ENCODE measurements at regions not wholly inside any gene's neighbourhood (a gene's known extent, or its start where the extent isn't known, plus 50 kb on each side); places are given as distances from the start of the nearest gene placed in this dataset.

DNA sequence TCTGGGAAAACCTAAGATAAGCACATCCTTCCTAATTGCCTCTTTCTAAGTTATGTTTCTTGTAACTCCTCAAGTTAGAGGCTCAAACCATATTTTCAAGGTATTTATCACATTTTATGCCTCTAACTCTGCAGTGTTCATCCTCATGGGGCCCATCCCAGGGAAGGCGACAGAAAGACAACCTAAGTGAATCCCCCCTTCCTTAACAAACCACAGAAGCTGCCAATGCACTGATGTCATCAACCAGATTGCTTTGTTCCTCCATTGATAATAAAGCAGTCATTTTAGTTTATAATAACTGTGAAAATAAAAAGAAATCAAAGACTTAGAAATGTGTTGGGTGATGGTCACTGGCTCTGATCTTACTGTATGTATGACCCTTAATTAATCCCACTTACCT lies 119.5 kb upstream of the TCF21 start:
- no peaks in the 10 kb centered on the region for H3K36me3 ChIP-seq (ENCODE audit: control insufficient read depth, low read length)
- no peaks in the 10 kb centered on the region for H3K9me2 ChIP-seq (replicated peaks; ENCODE audit: control insufficient read depth, low read length)
- H3K4me3 ChIP-seq (ENCODE audit: low read length) = no peak overlapping the region
- no peak overlapping the region for H3K4me2 ChIP-seq (ENCODE audit: low read length)
- H3K27ac ChIP-seq (ENCODE audit: low read depth, low read length) = no peak overlapping the region
- H3K27me3 ChIP-seq (ENCODE audit: control insufficient read depth, low read length) = no peaks in the 10 kb centered on the region
- TF ChIP-seq, protein P1, sequence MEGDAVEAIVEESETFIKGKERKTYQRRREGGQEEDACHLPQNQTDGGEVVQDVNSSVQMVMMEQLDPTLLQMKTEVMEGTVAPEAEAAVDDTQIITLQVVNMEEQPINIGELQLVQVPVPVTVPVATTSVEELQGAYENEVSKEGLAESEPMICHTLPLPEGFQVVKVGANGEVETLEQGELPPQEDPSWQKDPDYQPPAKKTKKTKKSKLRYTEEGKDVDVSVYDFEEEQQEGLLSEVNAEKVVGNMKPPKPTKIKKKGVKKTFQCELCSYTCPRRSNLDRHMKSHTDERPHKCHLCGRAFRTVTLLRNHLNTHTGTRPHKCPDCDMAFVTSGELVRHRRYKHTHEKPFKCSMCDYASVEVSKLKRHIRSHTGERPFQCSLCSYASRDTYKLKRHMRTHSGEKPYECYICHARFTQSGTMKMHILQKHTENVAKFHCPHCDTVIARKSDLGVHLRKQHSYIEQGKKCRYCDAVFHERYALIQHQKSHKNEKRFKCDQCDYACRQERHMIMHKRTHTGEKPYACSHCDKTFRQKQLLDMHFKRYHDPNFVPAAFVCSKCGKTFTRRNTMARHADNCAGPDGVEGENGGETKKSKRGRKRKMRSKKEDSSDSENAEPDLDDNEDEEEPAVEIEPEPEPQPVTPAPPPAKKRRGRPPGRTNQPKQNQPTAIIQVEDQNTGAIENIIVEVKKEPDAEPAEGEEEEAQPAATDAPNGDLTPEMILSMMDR (IDR thresholded peaks at IDR 0.05; ENCODE audit: low read depth, low read length, poor library complexity, severe bottlenecking) = no peak
- TF ChIP-seq EZH2phosphoT487 (IDR thresholded peaks at IDR 0.05; ENCODE audit: borderline replicate concordance, low read length) = no peak
- no peaks in the 10 kb centered on the region for H3K79me2 ChIP-seq (ENCODE audit: control insufficient read depth, low read length)
- H3K9me3 ChIP-seq (ENCODE audit: control insufficient read depth, insufficient read depth, low read length) = no peaks in the 10 kb centered on the region
- no peaks in the 10 kb centered on the region for H4K20me1 ChIP-seq (ENCODE audit: control insufficient read depth, insufficient read depth, low read depth, low read length)
- no peaks in the 10 kb centered on the region for H3K4me1 ChIP-seq (ENCODE audit: control insufficient read depth, low read length)
- no peaks in the 10 kb centered on the region for H3F3A ChIP-seq (ENCODE audit: control insufficient read depth, insufficient read depth)

DNA sequence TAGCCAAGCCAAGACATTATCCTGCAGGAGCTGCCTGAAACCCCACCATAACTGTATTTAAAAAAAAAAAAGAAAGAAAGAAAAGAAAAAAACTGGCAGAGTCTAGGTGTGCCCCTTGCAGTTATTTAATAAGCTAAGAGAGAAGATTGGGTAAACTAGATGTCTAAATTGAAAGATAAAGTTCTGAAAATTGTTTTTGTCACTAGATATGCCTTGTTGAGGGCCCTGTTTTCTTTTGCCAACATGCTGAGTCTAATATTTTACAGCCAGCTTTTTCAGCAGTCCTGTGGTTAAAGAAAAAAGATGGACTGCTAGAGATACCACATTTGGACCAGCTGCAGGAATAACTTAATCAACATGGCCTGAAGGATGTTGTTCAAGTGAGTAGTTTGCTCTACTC lies 116.3 kb upstream of the TCF21 start:
- Histone ChIP-seq H3K36me3 (ENCODE audit: control insufficient read depth, low read length) (no peaks in the 10 kb centered on the region), H3K79me2 (ENCODE audit: control insufficient read depth, low read length) (no peaks in the 10 kb centered on the region)
- TF ChIP-seq, protein P1 (IDR thresholded peaks at IDR 0.05; ENCODE audit: low read depth, low read length, poor library complexity, severe bottlenecking) = no peak
- TF ChIP-seq EZH2phosphoT487 (IDR thresholded peaks at IDR 0.05; ENCODE audit: borderline replicate concordance, low read length) = no peak

GRCh38 chr6:133773776-133774175 lies 115.1 kb upstream of the TCF21 start:
- Histone ChIP-seq H3K4me2 (ENCODE audit: low read length) (no peak overlapping the region), H3K27ac (ENCODE audit: low read depth, low read length) (no peak overlapping the region), H3K9me2 (replicated peaks; ENCODE audit: control insufficient read depth, low read length) (no peaks in the 10 kb centered on the region), H3K27me3 (ENCODE audit: control insufficient read depth, low read length) (no peaks in the 10 kb centered on the region), H3F3A (ENCODE audit: control insufficient read depth, insufficient read depth) (no peaks in the 10 kb centered on the region), H3K4me3 (ENCODE audit: low read length) (no peak overlapping the region), H3K36me3 (ENCODE audit: control insufficient read depth, low read length) (no peaks in the 10 kb centered on the region), H4K20me1 (ENCODE audit: control insufficient read depth, insufficient read depth, low read depth, low read length) (no peaks in the 10 kb centered on the region), H3K79me2 (ENCODE audit: control insufficient read depth, low read length) (no peaks in the 10 kb centered on the region), H3K9me3 (ENCODE audit: control insufficient read depth, insufficient read depth, low read length) (no peaks in the 10 kb centered on the region), H3K4me1 (ENCODE audit: control insufficient read depth, low read length) (no peaks in the 10 kb centered on the region)
- no peak for TF ChIP-seq EZH2phosphoT487 (IDR thresholded peaks at IDR 0.05; ENCODE audit: borderline replicate concordance, low read length)
- TF ChIP-seq, protein P1 (IDR thresholded peaks at IDR 0.05; ENCODE audit: low read depth, low read length, poor library complexity, severe bottlenecking) = no peak

More for the DNA sequence above, 116.3 kb upstream of the TCF21 start:
- no peaks in the 10 kb centered on the region for H4K20me1 ChIP-seq (ENCODE audit: control insufficient read depth, insufficient read depth, low read depth, low read length)
- no peaks in the 10 kb centered on the region for H3K27me3 ChIP-seq (ENCODE audit: control insufficient read depth, low read length)
- H3K4me2 ChIP-seq (ENCODE audit: low read length) = no peak overlapping the region
- no peak overlapping the region for H3K27ac ChIP-seq (ENCODE audit: low read depth, low read length)
- no peaks in the 10 kb centered on the region for H3K9me3 ChIP-seq (ENCODE audit: control insufficient read depth, insufficient read depth, low read length)
- H3F3A ChIP-seq (ENCODE audit: control insufficient read depth, insufficient read depth) = no peaks in the 10 kb centered on the region
- H3K4me3 ChIP-seq (ENCODE audit: low read length) = no peak overlapping the region
- H3K4me1 ChIP-seq (ENCODE audit: control insufficient read depth, low read length) = no peaks in the 10 kb centered on the region
- H3K9me2 ChIP-seq (replicated peaks; ENCODE audit: control insufficient read depth, low read length) = no peaks in the 10 kb centered on the region

- Histone ChIP-seq H3K9me2 (replicated peaks; ENCODE audit: control insufficient read depth, low read length) (no peaks in the 10 kb centered on the region), H3K4me2 (ENCODE audit: low read length) (no peak overlapping the region), H3K27me3 (ENCODE audit: control insufficient read depth, low read length) (no peaks in the 10 kb centered on the region), H3K27ac (ENCODE audit: low read depth, low read length) (no peak overlapping the region), H3F3A (ENCODE audit: control insufficient read depth, insufficient read depth) (no peaks in the 10 kb centered on the region), H4K20me1 (ENCODE audit: control insufficient read depth, insufficient read depth, low read depth, low read length) (no peaks in the 10 kb centered on the region), H3K4me3 (ENCODE audit: low read length) (no peak overlapping the region), H3K36me3 (ENCODE audit: control insufficient read depth, low read length) (no peaks in the 10 kb centered on the region), H3K9me3 (ENCODE audit: control insufficient read depth, insufficient read depth, low read length) (no peaks in the 10 kb centered on the region), H3K79me2 (ENCODE audit: control insufficient read depth, low read length) (no peaks in the 10 kb centered on the region), H3K4me1 (ENCODE audit: control insufficient read depth, low read length) (no peaks in the 10 kb centered on the region)
- TF ChIP-seq EZH2phosphoT487 (IDR thresholded peaks at IDR 0.05; ENCODE audit: borderline replicate concordance, low read length) = no peak
- TF ChIP-seq, protein P1 (IDR thresholded peaks at IDR 0.05; ENCODE audit: low read depth, low read length, poor library complexity, severe bottlenecking) = no peak
Measured at GRCh38 chr6:133774356-133774755, 114.6 kb upstream of the TCF21 start.
